ENCODE measurements at regions not wholly inside any gene's neighbourhood (a gene's known extent, or its start where the extent isn't known, plus 50 kb on each side); places are given as distances from the start of the nearest gene placed in this dataset.

- peaks cover 22% of the 10 kb centered on the region for H3K9me3 Mint-ChIP-seq (ENCODE audit: unreplicated experiment)
Measured at GRCh38 chr5:24118351-24118750, 526.4 kb downstream of the CDH10 start.

GRCh38 chr5:24135536-24135935, 509.2 kb downstream of the CDH10 start:
- Histone ChIP-seq H3K9me3 (no peaks in the 10 kb centered on the region), H3K36me3 (ENCODE audit: control insufficient read depth, insufficient read depth, low read length) (no peaks in the 10 kb centered on the region), H3K4me1 (no peaks in the 10 kb centered on the region), H3K4me3 (ENCODE audit: low read depth, low read length) (no peak overlapping the region), H3K27me3 (replicated peaks; ENCODE audit: control insufficient read depth, insufficient read depth, low read length) (no peaks in the 10 kb centered on the region)
- Mint-ChIP-seq H3K9me3 (ENCODE audit: unreplicated experiment) (no peaks in the 10 kb centered on the region), H3K36me3 (ENCODE audit: insufficient read depth, unreplicated experiment) (no peaks in the 10 kb centered on the region), H3K4me1 (ENCODE audit: low read depth, unreplicated experiment) (no peaks in the 10 kb centered on the region), H3K27me3 (ENCODE audit: insufficient read depth, unreplicated experiment) (no peaks in the 10 kb centered on the region), H3K4me3 (ENCODE audit: unreplicated experiment) (no peak overlapping the region), H3K27ac (ENCODE audit: unreplicated experiment) (no peak overlapping the region)
- no peak for DNase-seq
- TF ChIP-seq, protein P1, sequence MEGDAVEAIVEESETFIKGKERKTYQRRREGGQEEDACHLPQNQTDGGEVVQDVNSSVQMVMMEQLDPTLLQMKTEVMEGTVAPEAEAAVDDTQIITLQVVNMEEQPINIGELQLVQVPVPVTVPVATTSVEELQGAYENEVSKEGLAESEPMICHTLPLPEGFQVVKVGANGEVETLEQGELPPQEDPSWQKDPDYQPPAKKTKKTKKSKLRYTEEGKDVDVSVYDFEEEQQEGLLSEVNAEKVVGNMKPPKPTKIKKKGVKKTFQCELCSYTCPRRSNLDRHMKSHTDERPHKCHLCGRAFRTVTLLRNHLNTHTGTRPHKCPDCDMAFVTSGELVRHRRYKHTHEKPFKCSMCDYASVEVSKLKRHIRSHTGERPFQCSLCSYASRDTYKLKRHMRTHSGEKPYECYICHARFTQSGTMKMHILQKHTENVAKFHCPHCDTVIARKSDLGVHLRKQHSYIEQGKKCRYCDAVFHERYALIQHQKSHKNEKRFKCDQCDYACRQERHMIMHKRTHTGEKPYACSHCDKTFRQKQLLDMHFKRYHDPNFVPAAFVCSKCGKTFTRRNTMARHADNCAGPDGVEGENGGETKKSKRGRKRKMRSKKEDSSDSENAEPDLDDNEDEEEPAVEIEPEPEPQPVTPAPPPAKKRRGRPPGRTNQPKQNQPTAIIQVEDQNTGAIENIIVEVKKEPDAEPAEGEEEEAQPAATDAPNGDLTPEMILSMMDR (IDR thresholded peaks at IDR 0.05; ENCODE audit: insufficient read depth in 1 of 2, low read depth in 1 of 2, low read length in 1 of 2, severe bottlenecking in 1 of 2, unreplicated experiment in 1 of 2): no peak
- no TSS peak for BruUV-seq (replicated peaks)
- CTCF ChIA-PET: no interaction called here
- intact Hi-C loops (cut with micrococcal nuclease; ENCODE audit: unreplicated experiment): no loop called here
- POLR2A ChIA-PET: no interaction called here

More at GRCh38 chr5:24118351-24118750, 526.4 kb downstream of the CDH10 start:
- no TSS peak for BruUV-seq (replicated peaks)
- DNase-seq: no peak
- POLR2A ChIA-PET: no interaction called here
- Histone ChIP-seq H3K27me3 (replicated peaks; ENCODE audit: control insufficient read depth, insufficient read depth, low read length) (no peaks in the 10 kb centered on the region), H3K4me3 (ENCODE audit: low read depth, low read length) (no peak overlapping the region), H3K4me1 (no peaks in the 10 kb centered on the region), H3K9me3 (no peaks in the 10 kb centered on the region), H3K36me3 (ENCODE audit: control insufficient read depth, insufficient read depth, low read length) (no peaks in the 10 kb centered on the region)
- H3K27ac Mint-ChIP-seq (ENCODE audit: unreplicated experiment): no peak overlapping the region
- no peak overlapping the region for H3K4me3 Mint-ChIP-seq (ENCODE audit: unreplicated experiment)
- TF ChIP-seq, protein P1 (IDR thresholded peaks at IDR 0.05; ENCODE audit: insufficient read depth in 1 of 2, low read depth in 1 of 2, low read length in 1 of 2, severe bottlenecking in 1 of 2, unreplicated experiment in 1 of 2): no peak
- intact Hi-C loops (cut with micrococcal nuclease; ENCODE audit: unreplicated experiment): no loop called here
- no peaks in the 10 kb centered on the region for H3K36me3 Mint-ChIP-seq (ENCODE audit: insufficient read depth, unreplicated experiment)
- no peaks in the 10 kb centered on the region for H3K4me1 Mint-ChIP-seq (ENCODE audit: low read depth, unreplicated experiment)
- CTCF ChIA-PET: no interaction called here
- H3K27me3 Mint-ChIP-seq (ENCODE audit: insufficient read depth, unreplicated experiment): no peaks in the 10 kb centered on the region

DNA sequence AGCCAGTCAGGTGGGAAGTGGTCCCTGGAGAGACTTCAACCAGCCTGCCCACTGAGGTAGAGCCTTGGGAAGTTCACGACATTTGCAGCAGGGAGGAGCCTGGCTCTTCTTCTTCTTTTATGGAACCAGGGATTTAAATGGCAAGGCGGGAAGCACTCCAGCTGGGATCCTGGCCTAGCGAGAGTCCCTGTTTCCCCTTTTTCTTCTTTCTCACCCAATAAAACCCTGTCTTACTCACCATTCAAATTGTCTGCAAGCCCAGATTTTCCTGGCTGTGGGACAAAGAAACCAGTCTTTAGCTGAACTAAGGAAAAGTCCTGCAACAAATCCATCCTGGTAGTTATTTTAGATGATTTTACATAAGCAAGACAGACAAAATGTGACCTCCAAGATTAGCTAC, 503.7 kb downstream of the CDH10 start:
- ChIA-PET CTCF (no interaction called here), POLR2A (no interaction called here)
- H3K4me3 Mint-ChIP-seq (ENCODE audit: unreplicated experiment): no peak overlapping the region
- no peaks in the 10 kb centered on the region for H3K36me3 ChIP-seq (ENCODE audit: control insufficient read depth, insufficient read depth, low read length)
- no peaks in the 10 kb centered on the region for H3K36me3 Mint-ChIP-seq (ENCODE audit: insufficient read depth, unreplicated experiment)
- H3K4me1 ChIP-seq: peaks cover 8% of the 10 kb centered on the region; the same call in 1 of the 2 replicates
- no peaks in the 10 kb centered on the region for H3K27me3 Mint-ChIP-seq (ENCODE audit: insufficient read depth, unreplicated experiment)
- no peaks in the 10 kb centered on the region for H3K4me1 Mint-ChIP-seq (ENCODE audit: low read depth, unreplicated experiment)
- H3K27me3 ChIP-seq (replicated peaks; ENCODE audit: control insufficient read depth, insufficient read depth, low read length): no peaks in the 10 kb centered on the region
- BruUV-seq (replicated peaks): no TSS peak
- TF ChIP-seq, protein P1 (IDR thresholded peaks at IDR 0.05; ENCODE audit: insufficient read depth in 1 of 2, low read depth in 1 of 2, low read length in 1 of 2, severe bottlenecking in 1 of 2, unreplicated experiment in 1 of 2): no peak
- H3K9me3 Mint-ChIP-seq (ENCODE audit: unreplicated experiment): peaks cover 10% of the 10 kb centered on the region
- no peak for DNase-seq
- H3K4me3 ChIP-seq (ENCODE audit: low read depth, low read length): no peak overlapping the region
- H3K27ac Mint-ChIP-seq (ENCODE audit: unreplicated experiment): no peak overlapping the region
- H3K9me3 ChIP-seq: no peaks in the 10 kb centered on the region
- intact Hi-C loops (cut with micrococcal nuclease; ENCODE audit: unreplicated experiment): no loop called here

Data from Caco-2 (cell line).